HG03175 (cell line): ENCODE measurements at regions not wholly inside any gene's neighbourhood (a gene's known extent, or its start where the extent isn't known, plus 50 kb on each side); places are given as distances from the start of the nearest gene placed in this dataset.

Source experiments
- ATAC-seq: cut with Tn5 transposase; IDR thresholded peaks from one replicate; pipeline ENCODE4 v1.9.1; 2021; ENCODE audit warnings: mild to moderate bottlenecking, moderate library complexity; ENCODE audit not compliant: unreplicated experiment

DNA sequence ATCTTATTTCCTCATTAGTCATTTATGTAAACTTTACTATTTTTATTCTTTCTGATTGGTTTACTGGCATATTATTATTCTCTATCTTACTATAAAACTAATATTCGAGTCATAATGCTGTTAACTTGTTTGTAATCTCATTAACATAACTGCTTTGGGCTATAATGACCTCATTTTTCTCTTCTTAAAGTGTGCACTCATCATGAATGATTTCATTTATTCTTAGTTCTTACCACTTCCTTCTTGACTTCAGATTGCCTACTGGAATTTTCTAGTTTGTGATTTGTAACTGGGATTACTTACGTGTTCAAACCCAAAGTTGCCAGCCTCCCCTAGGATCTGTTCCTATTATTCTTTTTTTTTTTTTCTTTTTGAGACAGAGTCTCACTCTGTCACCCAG, 91.8 kb upstream of the TNFAIP3 start:
- ATAC-seq = no peak

DNA sequence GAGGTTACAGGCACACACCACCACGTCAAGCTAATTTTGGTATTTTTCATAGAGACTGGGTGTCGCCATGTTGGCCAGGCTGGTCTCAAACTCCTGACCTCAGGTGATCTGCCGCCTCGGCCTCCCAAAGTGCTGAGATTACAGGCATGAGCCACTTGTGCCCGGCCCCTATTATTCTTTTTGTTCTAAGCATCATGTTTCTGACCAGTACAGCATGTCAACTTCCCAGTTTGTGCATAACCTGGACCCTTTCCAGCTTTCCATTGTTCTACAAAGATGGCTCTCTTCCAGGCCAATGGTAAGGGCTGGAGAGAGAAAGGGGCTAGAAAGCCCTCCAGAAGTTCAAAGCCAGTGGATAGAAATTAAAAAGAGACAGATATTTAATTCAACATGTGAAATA, 91.3 kb upstream of the TNFAIP3 start:
- ATAC-seq = no peak

DNA sequence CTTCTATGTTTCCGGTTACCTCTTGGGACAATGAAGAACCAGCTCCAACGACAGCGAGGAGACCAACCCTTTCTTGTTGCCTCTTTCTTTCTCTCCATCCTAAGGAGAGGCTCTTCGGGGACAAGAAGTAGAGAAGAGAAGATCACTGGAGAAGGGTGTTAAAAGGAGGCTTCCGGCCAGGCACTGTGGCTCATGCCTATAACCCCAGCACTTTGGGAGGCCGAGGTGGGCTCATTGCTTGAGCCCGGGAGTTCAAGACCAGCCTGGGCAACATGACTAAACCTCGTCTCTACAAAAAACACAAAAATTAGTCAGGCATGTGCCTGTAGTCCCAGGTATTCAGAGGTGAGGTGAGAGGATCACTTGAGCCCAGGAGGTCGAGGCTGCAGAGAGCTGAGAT, 90.8 kb upstream of the TNFAIP3 start:
- no peak for ATAC-seq

DNA sequence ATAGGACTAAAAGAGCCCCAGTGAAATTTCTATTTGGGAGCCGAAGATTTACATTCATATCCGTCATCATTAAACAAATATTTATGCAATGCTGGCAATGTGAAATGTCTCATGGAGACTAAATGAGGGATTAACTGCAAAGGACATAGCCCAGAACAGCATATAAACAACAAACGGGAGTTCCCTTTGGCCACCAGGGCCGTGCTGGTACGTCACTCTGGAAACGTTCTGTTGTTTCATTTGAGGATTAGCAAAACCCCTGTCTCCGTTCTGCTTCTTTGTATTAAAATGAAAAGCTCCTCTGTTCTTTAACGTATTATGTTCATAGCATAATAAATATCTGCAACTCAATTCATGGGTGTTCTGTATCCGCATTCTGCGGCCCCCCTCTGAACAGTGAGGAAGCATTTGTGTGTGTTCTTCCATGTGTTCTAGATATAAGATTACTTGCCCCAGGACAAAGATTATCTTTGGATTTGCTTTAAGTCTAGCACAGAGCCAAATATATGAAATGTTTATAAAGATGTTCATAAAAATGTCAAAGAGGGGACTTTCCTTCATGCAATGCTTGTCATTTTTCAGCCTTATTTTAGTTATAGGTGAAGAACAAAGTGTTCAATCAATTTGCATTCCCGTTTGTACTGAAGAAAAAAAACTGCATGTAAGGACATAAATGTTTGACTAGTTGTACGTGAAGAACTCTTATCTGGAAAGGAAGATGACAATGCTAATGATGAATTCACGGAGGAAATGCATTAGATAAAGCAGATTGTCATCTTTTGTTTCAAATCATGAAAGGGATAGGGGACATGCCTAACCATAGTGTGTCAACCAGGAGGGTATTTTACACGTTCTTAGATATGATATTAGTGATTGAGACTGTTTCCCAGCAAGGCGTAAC, 90.0 kb upstream of the TNFAIP3 start:
- no peak for ATAC-seq

DNA sequence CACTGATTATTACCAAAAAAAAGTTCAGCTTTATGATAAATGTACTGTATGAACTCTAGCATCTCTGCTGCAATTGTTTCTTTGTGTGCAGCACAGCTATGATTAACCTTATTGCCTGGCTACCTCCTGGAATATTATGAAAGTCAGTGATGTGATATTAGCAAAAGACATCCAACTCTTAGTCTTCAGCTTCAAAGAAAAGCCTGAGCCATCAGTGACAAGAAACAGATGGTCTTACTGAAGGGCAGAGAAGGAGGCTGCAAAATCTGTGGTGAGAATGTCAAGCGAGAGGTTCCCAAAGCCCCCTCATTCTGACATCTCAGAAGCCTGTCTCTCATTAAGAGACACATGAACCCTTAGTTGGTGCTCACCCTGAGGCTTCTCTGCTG, 89.4 kb upstream of the TNFAIP3 start:
- no peak for ATAC-seq

DNA sequence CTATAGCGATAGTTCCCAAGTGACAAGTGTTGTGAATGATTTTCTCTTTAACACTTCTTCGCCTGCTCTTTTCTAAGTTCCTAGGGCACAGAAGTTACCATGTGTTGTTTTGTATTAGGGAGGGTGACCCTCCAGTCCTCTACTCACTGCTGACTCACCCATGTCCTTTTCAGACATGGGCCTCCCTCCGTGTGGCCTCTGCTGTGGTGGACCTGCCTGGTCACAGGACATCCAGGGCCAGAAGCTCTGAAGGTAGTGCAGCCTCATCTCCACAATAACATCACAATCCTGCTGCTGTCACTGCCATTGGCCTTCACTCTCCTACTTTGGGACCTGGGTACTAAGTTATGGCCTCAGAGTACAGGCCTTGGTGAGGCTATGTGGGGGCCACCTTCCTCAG, 87.1 kb upstream of the TNFAIP3 start:
- no peak for ATAC-seq

DNA sequence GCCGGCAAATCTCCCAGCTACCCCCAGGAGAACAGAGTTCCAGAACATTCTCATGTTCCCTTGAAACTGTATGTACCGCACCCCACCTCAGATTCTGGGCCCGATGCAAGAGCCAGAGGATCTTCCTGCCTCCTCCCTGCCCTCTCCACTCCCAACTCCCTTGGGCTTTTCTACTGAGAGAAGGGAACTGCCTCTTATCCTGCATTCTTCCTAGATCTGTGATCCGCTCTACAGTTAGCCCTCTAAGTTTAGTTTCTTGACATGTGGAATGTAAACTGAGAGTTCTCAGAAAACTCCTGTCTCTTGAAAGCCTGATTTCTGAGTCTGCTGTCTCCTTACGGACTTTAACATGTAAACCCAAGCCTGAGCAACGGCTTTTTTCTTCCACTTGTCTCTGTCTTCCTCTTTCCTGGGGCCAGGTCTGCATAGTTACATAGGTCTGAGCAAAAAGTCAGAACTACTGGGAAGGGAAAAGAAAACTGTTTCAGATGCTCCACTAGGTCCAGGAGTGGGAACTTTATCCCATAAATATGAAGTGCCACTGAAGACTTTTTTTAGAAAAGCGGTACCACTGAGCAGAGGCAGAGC, 86.5 kb upstream of the TNFAIP3 start:
- no peak for ATAC-seq

DNA sequence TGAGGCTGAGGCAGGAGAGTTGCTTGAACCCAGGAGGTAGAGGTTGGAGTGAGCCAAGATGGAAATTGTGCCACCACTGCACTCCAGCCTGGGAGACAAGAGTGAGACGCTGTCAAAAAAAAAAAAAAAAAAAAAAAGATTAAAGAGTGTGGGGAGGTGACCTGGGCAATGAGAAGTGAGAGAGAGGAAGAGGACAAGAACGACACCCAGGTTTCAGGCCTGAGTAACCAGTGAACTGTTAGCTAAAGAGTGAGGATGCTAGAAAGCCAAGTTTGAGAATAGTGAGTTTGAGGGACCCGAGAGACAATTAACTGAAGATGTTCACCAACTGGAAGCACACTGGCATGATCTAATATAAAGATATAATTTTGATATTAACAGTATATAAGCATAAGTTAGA, 85.4 kb upstream of the TNFAIP3 start:
- ATAC-seq = no peak

DNA sequence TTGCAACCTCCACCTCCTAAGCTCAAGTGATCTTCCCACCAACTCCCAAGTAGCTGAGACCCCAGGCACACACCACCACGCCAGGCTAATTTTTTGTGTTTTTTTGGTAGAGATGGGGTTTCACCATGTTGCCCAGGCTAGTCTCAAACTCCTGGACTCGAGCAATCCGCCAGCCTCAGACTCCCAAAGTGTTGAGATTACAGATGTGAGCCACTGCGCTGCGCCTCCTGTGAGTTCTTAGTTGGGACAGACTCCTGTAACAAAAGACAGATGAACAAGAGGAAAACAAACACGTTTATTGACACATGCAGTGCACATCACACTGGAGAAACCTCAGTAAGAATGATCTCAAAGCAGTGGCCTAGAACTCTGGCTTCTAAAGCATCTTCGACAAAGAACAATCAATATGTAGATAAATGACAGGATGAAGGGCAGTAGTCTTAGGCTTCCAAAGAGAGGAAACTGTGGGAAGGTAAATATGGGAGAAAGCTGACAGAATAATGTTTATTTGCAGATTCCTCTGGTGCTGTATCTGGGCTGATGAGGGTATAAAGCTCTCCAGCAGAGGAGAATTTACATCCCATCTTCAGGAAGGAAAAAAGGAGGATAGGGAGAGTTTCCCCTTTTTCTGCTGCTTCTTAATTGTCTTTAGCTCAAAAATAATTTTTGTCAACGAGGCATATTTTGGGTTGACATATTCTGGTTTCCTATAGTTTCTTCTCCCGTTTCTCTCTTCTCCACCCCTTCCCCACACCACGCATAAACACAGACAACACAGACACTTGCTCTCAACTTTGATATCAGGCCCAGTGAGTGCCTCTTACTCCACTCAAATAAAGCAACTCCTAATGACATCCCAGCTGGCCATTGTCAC, 84.7 kb upstream of the TNFAIP3 start:
- ATAC-seq = no peak

DNA sequence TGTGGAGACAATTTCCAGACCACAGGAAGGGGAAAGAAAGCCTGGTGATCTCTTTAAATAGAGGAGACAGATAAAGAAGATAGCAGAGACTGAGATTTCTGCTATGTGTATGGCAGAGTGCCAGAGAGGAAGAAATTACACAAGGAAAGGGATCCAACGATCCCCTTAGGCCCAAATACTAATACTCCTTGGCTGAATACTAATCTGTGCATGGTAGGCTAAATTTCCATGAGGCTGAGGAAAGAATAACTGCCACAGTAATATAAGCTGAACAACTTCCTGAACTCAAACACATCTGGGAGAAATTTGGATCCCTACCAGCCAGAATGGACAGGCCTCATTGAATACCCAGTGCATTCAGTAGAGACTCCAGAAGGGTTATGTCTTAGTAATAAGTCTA, 83.3 kb upstream of the TNFAIP3 start:
- no peak for ATAC-seq

DNA sequence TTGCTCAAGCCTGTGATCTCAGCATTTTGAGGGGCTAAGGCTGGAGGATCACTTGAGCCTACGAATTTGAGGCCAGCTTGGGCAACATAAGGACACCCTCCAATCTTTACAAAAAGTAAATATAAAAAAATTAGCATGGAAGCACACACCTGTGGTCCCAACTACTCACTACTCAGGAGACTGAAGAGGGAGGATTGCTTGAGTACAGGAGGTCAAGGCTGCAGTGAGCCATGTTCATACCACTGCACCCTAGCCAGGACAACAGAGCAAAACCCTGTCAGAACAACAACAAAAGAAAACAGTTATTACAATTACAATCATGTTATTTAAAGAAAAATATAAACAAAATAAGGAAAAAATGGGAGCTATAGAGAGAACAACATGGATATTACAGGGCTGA, 82.5 kb upstream of the TNFAIP3 start:
- no peak for ATAC-seq

DNA sequence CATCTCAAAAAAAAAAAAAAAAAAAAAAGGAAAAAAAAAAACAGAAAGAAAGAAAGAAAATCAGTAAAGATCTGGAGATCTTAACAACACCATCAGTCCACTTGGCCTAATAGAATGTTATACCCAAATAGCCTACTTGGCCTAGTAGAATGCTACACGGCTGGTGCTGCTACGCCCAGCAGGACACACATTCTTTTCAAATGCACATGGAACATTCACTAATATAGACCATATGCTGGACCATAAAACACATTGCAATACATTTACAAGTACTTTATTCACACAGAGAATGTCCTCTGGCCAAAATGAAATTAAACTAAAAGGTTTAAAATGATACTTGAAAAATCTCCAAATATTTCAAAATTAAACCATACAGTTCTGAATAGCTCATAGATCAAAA, 80.0 kb upstream of the TNFAIP3 start:
- no peak for ATAC-seq

DNA sequence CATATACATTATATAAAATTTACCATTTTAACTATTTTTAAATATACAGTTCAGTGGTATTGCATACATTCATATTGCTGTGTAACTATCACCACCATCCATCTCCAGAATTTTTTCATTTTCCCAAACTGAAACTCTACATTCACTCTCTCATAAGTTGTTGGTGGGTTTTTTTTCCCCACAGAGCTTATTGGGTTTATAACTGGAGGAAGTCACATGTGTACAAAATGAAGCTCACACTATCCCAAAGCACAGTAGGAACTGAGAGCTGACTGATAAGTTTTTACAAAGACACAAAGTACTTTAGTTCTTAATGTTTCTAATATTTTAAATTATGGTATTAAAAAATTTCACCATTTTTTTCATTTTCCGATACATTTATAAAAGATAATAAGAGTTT, 78.8 kb upstream of the TNFAIP3 start:
- ATAC-seq = no peak

DNA sequence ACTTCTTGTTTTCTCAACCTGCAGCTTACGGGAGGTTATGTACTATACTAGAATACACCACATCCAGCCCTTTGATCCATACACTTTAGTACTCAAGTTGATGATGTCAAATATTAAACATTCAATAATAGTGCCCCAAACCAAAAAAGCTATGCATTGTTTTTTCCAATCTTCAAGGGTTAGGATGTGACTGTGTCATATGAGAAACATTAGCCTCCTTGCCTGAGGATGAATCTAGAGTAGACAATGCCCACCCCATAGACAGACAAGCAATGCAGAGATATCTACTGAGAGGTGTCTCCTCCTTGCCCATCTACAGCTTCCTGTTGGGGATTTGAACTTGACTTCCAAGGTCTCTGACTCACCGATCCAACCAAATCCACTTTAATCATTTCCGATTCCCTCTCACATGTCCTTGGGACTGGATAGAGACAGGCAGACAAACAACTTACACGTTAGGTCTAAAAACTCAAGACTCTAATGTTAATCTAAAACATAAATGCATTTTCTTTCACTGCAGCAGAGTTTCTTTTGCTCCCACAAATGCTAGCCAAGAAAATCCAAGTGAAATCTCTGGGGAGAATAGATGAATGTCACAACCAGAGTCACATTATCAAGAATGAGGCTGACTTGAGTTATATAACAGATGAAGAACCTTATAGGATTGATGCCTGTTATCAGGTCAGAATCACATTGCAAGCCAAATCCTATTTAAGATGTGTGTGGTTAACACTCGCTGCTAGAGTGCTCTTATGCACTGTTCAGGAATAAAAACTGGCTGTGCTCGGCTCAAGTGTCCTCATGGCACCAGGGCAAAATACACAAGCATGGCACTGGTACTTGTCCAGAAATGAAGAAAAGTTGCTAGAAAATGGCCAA, 75.5 kb upstream of the TNFAIP3 start:
- no peak for ATAC-seq

DNA sequence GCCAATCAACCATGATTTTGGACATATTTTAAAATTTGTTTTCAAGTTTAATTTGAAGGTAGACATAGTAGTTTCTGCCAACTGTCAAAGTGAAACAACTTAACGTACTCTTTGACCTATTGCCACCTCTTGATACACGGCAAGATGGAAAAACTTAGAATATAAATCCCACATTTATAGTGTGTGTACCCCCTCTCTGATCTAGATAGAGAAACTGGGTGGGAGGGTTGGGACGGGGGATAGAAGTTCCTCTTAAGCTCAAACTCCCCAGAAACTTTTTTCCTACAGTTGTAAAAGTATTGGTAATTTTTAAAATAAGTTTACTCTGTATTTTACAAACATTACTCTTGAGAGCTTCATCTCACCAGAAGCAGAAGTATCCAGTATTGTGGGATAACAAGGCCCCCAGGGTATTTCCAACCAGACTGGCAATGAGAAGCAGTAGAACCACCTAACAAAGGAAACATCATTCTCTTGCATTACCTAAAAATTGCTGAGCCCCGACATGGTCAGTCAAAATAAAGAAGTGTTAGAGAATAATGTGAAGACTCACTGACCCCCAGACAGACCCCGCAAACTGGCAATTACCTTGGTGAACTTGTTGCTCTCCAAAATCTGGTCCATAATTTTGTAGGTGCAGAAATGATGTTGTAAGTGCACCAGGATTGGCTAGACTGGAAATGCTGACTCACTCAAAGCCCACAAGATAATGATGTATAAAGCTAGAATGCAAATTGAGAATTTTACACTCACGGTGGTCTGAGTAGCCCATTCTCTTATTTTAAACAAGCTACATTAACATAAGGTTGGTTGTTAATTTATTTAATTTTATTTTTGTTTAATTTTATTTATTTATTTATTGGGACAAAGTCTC, 74.7 kb upstream of the TNFAIP3 start:
- ATAC-seq = no peak

DNA sequence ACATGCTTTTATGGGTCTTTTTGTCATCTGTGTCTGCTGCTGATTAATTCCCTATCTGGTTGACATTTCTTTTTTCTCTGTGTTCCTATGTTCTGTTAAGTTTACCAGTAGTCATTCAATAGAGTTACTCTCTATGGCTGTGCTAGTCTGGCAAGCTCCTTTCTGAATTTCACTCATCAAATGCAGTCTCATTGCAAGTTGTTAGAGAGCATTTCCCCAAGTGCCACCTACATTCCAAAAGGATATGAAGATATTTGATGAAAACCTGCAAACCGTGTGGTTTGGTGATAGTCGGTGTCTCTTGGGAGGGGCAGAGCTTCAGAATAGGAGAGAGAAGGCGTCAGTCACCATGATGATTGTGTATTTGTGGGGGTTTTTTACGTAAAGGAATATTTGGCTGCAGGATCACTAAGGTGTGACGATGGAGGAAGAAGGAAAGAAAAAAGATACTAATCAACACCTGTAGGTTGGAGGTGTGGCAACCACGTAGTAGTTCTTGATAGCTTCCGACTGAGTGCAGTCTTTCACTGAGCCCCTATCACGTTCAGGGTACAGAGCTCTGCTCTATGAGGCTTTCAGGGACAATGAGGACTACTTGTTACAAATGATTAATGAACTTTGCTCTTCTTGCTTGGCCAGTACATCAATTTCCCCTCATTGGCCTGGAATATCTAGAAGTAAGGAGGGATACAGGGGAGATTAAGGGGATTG, 73.1 kb upstream of the TNFAIP3 start:
- no peak for ATAC-seq

DNA sequence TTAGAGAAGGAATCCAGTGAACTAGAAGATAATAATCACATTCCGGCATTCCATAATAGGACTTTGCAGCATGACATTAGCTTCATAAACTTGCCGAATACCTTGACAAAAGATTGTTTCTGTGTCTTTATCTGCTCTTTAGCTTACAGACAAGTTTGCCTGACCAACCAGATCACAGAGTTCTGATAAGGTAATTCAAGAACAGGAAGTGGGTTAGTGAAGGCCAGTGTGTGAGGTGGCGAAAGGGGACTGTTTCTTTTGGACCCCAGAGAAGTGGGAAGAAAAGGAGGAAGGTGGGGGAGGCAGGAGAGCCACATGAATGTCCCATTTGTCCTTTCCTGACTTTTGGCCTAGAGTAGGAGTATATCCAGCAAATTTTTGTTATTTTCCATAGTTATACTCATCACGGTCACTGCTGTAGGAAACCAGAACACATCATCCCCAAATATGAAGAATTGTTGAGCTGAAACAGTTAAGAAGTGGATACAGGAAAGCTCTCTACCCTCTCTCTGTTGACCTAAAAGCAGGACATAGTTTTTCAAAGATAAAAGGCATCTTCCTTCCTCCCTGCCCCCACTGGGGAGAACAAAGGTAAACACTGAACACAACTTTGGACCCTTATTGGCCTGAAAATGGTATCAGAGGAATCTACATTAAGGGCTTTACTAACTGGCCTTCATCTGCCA, 72.4 kb upstream of the TNFAIP3 start:
- ATAC-seq = no peak

DNA sequence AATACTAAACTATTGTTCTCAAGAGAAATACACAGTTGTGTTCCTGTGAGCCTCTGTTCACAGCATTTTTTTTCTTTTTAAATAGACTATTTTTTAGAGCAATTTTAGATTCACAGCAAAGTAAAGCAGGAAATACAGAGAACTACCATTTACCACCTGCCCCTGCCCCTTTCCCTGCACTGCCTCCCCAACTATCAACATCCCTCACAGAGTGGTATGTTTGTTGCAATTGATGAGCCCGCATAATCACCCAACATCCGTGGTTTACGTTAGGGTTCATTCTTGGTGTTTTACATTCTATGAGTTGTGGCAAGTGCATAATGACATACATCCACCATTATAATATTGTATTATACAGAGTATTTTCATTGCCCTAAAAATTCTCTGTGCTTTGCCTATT, 71.6 kb upstream of the TNFAIP3 start:
- ATAC-seq = no peak

DNA sequence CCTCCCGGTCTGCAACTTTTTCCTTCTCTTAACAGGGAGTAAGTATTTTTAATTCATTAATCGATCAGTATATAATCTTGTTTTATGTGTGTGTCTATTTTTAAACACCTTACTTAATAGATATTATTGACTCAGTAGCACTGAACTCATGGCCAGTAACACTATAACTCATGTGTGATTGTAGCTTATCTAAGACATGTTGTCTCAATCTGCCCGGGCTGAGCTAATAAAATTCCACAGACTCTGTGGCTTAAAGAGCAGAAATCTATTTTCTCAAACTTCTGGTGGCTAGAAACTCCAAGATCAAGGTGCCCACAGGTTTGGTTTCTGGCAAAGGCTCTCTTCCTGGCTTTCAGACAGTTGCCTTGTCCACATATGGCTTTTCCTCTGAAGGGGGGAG, 68.8 kb upstream of the TNFAIP3 start:
- ATAC-seq = no peak
